ENCODE measurements at regions not wholly inside any gene's neighbourhood (a gene's known extent, or its start where the extent isn't known, plus 50 kb on each side); places are given as distances from the start of the nearest gene placed in this dataset.
A peak's percentile ranks its signal among the peaks of the same experiment; 100 is the strongest.

DNA sequence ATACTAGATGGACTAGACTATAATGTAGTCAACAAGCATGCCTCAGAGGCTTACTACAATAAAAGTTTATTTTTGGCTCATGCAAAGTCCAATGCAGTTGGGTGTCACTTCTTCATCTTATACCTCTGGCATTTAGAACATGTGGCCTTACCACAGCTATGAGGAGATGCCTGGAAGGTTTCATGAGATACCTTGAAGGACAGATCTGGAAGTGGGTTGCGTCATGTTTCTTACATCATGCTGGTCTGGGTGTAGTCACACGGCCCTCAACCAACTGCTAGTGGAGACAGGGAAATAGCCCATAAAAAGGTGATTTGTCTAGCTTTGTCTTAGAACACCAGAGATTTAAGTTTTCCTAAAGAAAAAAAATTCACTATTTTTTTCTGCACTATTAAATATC lies 91.7 kb upstream of the MMADHC start:
- peak in 1 of 2 donors; percentile 67 for DNase-seq (ENCODE audit: low read depth in 1 of 2, low spot score in 1 of 2)
- Histone ChIP-seq H3K9me3 (ENCODE audit: low read depth) (no peaks in the 10 kb centered on the region), H3K4me1 (ENCODE audit: low read depth) (no peaks in the 10 kb centered on the region), H3K27me3 (no peaks in the 10 kb centered on the region), H3K36me3 (no peaks in the 10 kb centered on the region), H3K27ac (no peak overlapping the region), H3K4me3 (no peak overlapping the region)
- TF ChIP-seq, protein P1, sequence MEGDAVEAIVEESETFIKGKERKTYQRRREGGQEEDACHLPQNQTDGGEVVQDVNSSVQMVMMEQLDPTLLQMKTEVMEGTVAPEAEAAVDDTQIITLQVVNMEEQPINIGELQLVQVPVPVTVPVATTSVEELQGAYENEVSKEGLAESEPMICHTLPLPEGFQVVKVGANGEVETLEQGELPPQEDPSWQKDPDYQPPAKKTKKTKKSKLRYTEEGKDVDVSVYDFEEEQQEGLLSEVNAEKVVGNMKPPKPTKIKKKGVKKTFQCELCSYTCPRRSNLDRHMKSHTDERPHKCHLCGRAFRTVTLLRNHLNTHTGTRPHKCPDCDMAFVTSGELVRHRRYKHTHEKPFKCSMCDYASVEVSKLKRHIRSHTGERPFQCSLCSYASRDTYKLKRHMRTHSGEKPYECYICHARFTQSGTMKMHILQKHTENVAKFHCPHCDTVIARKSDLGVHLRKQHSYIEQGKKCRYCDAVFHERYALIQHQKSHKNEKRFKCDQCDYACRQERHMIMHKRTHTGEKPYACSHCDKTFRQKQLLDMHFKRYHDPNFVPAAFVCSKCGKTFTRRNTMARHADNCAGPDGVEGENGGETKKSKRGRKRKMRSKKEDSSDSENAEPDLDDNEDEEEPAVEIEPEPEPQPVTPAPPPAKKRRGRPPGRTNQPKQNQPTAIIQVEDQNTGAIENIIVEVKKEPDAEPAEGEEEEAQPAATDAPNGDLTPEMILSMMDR (IDR thresholded peaks at IDR 0.05; ENCODE audit: low read depth, low read length): no peak

DNA sequence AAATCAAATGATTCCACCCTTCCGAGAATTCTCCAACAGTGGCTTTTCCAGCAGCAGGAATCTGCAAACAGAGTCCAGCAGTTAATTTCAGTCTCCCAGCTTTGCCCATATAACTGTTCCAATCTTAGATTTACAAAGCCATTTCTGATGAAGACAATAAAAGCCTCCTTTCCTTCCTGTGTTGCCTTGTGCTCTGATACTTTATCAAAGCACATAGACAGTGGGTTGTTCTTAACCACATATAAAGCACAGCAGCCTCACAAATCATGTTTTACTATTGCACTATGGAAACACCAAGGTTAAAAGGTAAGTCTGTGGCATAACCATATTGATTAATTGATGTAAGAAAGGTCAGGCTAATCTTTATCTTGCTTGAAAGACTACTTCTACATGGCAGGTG lies 89.8 kb upstream of the MMADHC start:
- Histone ChIP-seq H3K27me3 (no peaks in the 10 kb centered on the region), H3K27ac (no peak overlapping the region), H3K36me3 (no peaks in the 10 kb centered on the region), H3K4me3 (no peak overlapping the region), H3K4me1 (ENCODE audit: low read depth) (no peaks in the 10 kb centered on the region), H3K9me3 (ENCODE audit: low read depth) (no peaks in the 10 kb centered on the region)
- no peak for DNase-seq (ENCODE audit: low read depth in 1 of 2, low spot score in 1 of 2)
- TF ChIP-seq, protein P1 (IDR thresholded peaks at IDR 0.05; ENCODE audit: low read depth, low read length): no peak

DNA sequence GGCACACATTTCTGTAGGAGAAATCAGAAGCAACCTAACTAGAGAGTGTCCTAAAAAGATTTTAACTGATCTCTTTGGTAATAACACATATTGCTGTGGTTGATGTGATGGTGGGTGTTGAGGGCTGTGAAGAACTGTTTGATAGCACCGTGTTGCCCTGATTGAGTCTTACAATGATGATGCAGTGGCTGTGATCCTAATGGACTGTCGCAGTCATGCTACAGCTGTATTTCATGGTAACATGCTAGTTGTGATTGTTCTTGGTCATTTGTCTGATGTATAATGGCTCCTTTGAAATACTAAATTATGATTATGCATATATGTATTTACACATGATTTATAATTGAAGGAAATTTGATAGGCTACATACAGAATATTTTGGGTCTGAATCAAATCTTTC lies 82.5 kb upstream of the MMADHC start:
- no peak for DNase-seq (ENCODE audit: low read depth in 1 of 2, low spot score in 1 of 2)
- Histone ChIP-seq H3K27me3 (no peaks in the 10 kb centered on the region), H3K27ac (no peak overlapping the region), H3K4me1 (ENCODE audit: low read depth) (no peaks in the 10 kb centered on the region), H3K36me3 (no peaks in the 10 kb centered on the region), H3K4me3 (no peak overlapping the region), H3K9me3 (ENCODE audit: low read depth) (no peaks in the 10 kb centered on the region)
- TF ChIP-seq, protein P1 (IDR thresholded peaks at IDR 0.05; ENCODE audit: low read depth, low read length): no peak

DNA sequence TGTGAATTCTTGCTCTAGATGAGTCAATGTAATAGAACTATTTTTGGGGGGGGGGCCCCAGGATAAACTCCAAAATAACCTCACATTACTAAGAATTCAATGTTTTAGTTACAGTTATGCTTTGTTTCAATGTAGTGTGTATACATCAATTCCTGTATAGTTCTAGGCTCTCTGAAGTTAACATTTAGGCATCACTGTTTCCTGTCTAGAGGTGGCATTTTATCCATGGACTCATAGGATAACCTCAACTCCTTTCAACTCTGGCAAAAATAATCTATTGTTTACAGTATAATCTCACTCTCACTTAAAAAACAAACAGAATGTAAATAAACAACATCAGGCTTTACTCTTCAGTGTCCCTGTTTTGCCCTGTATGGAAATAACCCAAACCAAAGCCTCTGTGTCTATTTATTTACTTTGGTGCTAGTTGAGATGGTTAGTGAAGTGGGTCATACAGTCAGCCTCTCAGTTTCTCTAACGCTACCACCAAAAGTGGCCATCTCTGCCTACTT lies 79.3 kb upstream of the MMADHC start:
- Histone ChIP-seq H3K27ac (no peak overlapping the region), H3K4me1 (ENCODE audit: low read depth) (no peaks in the 10 kb centered on the region), H3K4me3 (no peak overlapping the region), H3K9me3 (ENCODE audit: low read depth) (no peaks in the 10 kb centered on the region), H3K27me3 (no peaks in the 10 kb centered on the region), H3K36me3 (no peaks in the 10 kb centered on the region)
- DNase-seq (ENCODE audit: low read depth in 1 of 2, low spot score in 1 of 2): no peak
- TF ChIP-seq, protein P1 (IDR thresholded peaks at IDR 0.05; ENCODE audit: low read depth, low read length): no peak

DNA sequence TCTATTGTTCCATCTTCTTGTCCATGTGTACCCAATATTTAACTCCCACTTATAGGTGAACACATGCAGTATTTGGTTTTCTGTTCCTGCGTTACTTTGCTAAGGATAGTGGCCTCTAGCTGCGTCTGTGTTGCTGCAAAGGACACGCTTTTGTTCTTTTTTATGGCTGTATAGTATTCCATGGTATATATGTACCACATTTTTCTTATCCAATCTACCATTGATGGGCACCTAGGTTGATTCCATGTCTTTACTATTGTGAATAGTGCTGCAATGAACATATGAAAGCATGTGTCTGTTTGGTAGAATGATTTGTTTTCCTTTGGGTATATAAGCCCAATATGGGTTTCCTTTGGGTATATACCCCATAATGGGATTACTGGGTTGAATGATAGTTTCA lies 77.3 kb upstream of the MMADHC start:
- DNase-seq (ENCODE audit: low read depth in 1 of 2, low spot score in 1 of 2): no peak
- no peaks in the 10 kb centered on the region for H3K9me3 ChIP-seq (ENCODE audit: low read depth)
- TF ChIP-seq, protein P1 (IDR thresholded peaks at IDR 0.05; ENCODE audit: low read depth, low read length): no peak
- H3K27ac ChIP-seq: no peak overlapping the region
- no peaks in the 10 kb centered on the region for H3K36me3 ChIP-seq
- H3K4me1 ChIP-seq (ENCODE audit: low read depth): no peaks in the 10 kb centered on the region
- no peak overlapping the region for H3K4me3 ChIP-seq
- no peaks in the 10 kb centered on the region for H3K27me3 ChIP-seq

DNA sequence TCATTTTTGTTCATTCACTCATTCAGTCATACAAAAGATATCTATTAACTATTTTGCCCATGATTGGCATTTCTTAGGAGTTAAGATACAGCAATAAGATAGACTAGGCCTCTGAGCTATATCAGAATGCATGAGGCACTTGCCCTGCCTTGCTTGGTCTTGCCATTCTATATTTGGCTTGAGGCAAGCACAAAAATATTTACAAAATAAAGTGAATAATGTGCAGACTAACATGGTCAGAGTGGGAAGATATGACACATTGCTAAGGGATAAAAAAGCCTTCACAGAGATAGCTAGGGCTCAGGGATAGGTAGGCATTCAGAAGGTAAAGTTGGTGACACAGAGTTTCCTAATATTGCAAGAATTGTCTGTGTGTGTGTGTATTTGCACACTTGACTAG lies 75.0 kb upstream of the MMADHC start:
- no peak for DNase-seq (ENCODE audit: low read depth in 1 of 2, low spot score in 1 of 2)
- Histone ChIP-seq H3K36me3 (no peaks in the 10 kb centered on the region), H3K27ac (no peak overlapping the region), H3K4me1 (ENCODE audit: low read depth) (no peaks in the 10 kb centered on the region), H3K27me3 (no peaks in the 10 kb centered on the region), H3K4me3 (no peak overlapping the region), H3K9me3 (ENCODE audit: low read depth) (no peaks in the 10 kb centered on the region)
- TF ChIP-seq, protein P1 (IDR thresholded peaks at IDR 0.05; ENCODE audit: low read depth, low read length): no peak
